PC-9 (cell line): ENCODE measurements at regions not wholly inside any gene's neighbourhood (a gene's known extent, or its start where the extent isn't known, plus 50 kb on each side); places are given as distances from the start of the nearest gene placed in this dataset.
"Not testable (repeated sequence)": the region's sequence is repeated elsewhere in the genome, so short reads cannot be mapped to it uniquely, and the experiment has no call there.

ENCODE experiments used
- BruUV-seq: library from RNA; stranded (reverse); fragments of 400-500 nt; replicated peaks from 2 replicates; lab custom pipeline; 2021; lab: Mats Ljungman, UMichigan
- CTCF ChIA-PET: fragments of 300-600 bp; sonication (Branson Sonifier 250); formaldehyde crosslinking; loops from one replicate; lab custom pipeline; 2022; ENCODE audit warnings: antibody characterized with exemption; lab: Charles Lee
- POLR2A ChIA-PET: fragments of 300-600 bp; sonication (Branson Sonifier 250); formaldehyde crosslinking; loops from one replicate; lab custom pipeline; 2022; ENCODE audit warnings: antibody characterized with exemption; ENCODE audit not compliant: unreplicated experiment; lab: Charles Lee
- DNase-seq, 2 experiments: peaks; one replicate each; pipeline versions ENCODE4 v3.0.0 to v3.0.0-alpha.2; 2015 to 2022; ENCODE audit warnings: mixed read lengths in 1 of 2
- H2AFZ ChIP-seq: fragments of 200-600 bp; sonication (generic); 2 replicates; pipeline ENCODE4 v1.8.1; 2017; ENCODE audit warnings: antibody characterized with exemption
- H3F3A ChIP-seq: fragments of 200-600 bp; sonication (generic); 2 replicates; pipeline ENCODE4 v1.8.1; 2017; ENCODE audit warnings: antibody characterized with exemption, mild to moderate bottlenecking, low read depth; ENCODE audit not compliant: insufficient read depth
- H3K27ac ChIP-seq: fragments of 200-600 bp; sonication (generic); 2 replicates; pipeline ENCODE4 v1.6.1; 2016; ENCODE audit warnings: mixed run types
- H3K27me3 ChIP-seq: fragments of 200-600 bp; sonication (generic); 2 replicates; pipeline ENCODE4 v1.6.1; 2016; ENCODE audit warnings: low read depth, mixed run types; ENCODE audit not compliant: insufficient read depth
- H3K36me3 ChIP-seq: fragments of 200-600 bp; sonication (generic); 2 replicates; pipeline ENCODE4 v1.6.1; 2016; ENCODE audit warnings: low read depth, mixed run types
- H3K4me1 ChIP-seq: fragments of 200-600 bp; sonication (generic); replicated peaks from 2 replicates; pipeline ENCODE4 v1.6.1; 2016; ENCODE audit warnings: mixed run types; ENCODE audit not compliant: insufficient read depth
- H3K4me2 ChIP-seq: fragments of 200-600 bp; sonication (generic); 2 replicates; pipeline ENCODE4 v1.6.1; 2017; ENCODE audit warnings: mixed run types
- H3K4me3 ChIP-seq: fragments of 200-600 bp; sonication (generic); 2 replicates; pipeline ENCODE4 v1.6.1; 2016; ENCODE audit warnings: mixed run types
- H3K79me2 ChIP-seq: fragments of 200-600 bp; sonication (generic); 2 replicates; pipeline ENCODE4 v1.6.1; 2017; ENCODE audit warnings: low read depth, mixed run types
- H3K9me2 ChIP-seq: fragments of 200-600 bp; sonication (generic); 2 replicates; pipeline ENCODE4 v1.8.1; 2017; ENCODE audit warnings: mild to moderate bottlenecking; ENCODE audit not compliant: insufficient read depth
- H3K9me3 ChIP-seq: fragments of 200-600 bp; sonication (generic); 2 replicates; pipeline ENCODE4 v1.8.1; 2016; ENCODE audit warnings: low read depth; ENCODE audit not compliant: insufficient read depth
- H4K20me1 ChIP-seq: fragments of 200-600 bp; sonication (generic); 2 replicates; pipeline ENCODE4 v1.8.1; 2017; ENCODE audit not compliant: insufficient read depth
- EZH2 ChIP-seq: fragments of 200-600 bp; sonication (generic); IDR thresholded peaks from 2 replicates; pipeline ENCODE4 v1.8.0; 2017; ENCODE audit warnings: antibody characterized with exemption, low read depth
- intact Hi-C: fragments of 100-400 bp; cut with micrococcal nuclease; formaldehyde crosslinking; loops from one replicate; pipeline ENCODE4 v1.10.0; 2022; ENCODE audit not compliant: unreplicated experiment
- TF ChIP-seq, protein P1 (sequence below): fragments of 200-600 bp; sonication (generic); conservative IDR thresholded peaks from 2 replicates; pipeline ENCODE4 v1.6.1; 2017; ENCODE audit warnings: mixed run types, antibody characterized with exemption, mild to moderate bottlenecking, moderate library complexity

DNA sequence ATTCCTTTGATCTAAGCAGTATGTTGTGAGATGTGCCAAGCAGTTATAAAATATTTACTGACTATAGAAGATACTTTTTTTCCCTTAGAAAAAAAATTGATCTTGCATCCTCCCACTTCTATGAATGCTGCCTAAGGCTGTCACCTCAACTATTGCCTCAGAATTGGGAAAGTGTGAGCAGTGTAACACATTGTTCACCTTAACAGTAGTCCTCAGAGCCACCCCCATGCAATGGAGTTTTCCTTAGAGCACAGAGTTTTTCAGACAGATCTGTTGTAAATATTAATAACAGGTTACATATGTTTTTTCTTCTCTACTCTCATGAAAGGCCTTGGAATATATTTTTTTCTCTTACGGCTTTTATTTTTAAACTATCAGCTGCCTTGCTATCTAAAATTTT lies 607.3 kb downstream of the STK39 start:
- H3K36me3 ChIP-seq = no peaks in the 10 kb centered on the region
- POLR2A ChIA-PET = no interaction called here
- no peak for TF ChIP-seq EZH2
- TF ChIP-seq, protein P1, sequence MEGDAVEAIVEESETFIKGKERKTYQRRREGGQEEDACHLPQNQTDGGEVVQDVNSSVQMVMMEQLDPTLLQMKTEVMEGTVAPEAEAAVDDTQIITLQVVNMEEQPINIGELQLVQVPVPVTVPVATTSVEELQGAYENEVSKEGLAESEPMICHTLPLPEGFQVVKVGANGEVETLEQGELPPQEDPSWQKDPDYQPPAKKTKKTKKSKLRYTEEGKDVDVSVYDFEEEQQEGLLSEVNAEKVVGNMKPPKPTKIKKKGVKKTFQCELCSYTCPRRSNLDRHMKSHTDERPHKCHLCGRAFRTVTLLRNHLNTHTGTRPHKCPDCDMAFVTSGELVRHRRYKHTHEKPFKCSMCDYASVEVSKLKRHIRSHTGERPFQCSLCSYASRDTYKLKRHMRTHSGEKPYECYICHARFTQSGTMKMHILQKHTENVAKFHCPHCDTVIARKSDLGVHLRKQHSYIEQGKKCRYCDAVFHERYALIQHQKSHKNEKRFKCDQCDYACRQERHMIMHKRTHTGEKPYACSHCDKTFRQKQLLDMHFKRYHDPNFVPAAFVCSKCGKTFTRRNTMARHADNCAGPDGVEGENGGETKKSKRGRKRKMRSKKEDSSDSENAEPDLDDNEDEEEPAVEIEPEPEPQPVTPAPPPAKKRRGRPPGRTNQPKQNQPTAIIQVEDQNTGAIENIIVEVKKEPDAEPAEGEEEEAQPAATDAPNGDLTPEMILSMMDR = no peak
- H3K9me2 ChIP-seq = no peaks in the 10 kb centered on the region
- BruUV-seq = no TSS peak
- H3K9me3 ChIP-seq = no peaks in the 10 kb centered on the region
- H2AFZ ChIP-seq = no peak overlapping the region
- H3K4me1 ChIP-seq = no peaks in the 10 kb centered on the region
- no peaks in the 10 kb centered on the region for H3F3A ChIP-seq
- CTCF ChIA-PET = no interaction called here
- H3K4me2 ChIP-seq = no peak overlapping the region
- H4K20me1 ChIP-seq = no peaks in the 10 kb centered on the region
- H3K27me3 ChIP-seq = no peaks in the 10 kb centered on the region
- no peak overlapping the region for H3K4me3 ChIP-seq
- no peak overlapping the region for H3K27ac ChIP-seq
- intact Hi-C loops = no loop called here
- H3K79me2 ChIP-seq = no peaks in the 10 kb centered on the region
- no peak for DNase-seq

DNA sequence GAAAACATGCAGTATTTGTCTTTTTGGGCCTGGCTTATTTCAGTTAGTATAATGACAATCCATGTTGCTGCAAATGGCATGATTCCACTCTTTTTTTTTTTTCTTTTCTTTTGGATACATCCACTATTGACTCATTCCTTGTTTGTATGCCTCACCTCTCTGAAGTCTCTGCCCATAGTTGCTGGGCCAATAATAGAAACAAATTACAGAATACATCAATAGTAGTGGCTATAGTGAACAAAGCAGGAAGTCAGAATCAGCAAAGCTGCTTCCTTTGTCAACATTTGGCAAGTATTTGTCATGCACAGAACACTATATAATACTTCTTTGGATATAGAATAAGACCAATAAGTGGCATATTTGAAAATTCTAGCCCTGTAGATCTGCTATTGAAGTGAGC lies 609.7 kb downstream of the STK39 start:
- no peaks in the 10 kb centered on the region for H3K4me1 ChIP-seq
- intact Hi-C loops = no loop called here
- no peaks in the 10 kb centered on the region for H3K9me3 ChIP-seq
- no peaks in the 10 kb centered on the region for H3F3A ChIP-seq
- H3K4me2 ChIP-seq = no peak overlapping the region
- no peaks in the 10 kb centered on the region for H3K27me3 ChIP-seq
- no peak for TF ChIP-seq EZH2
- TF ChIP-seq, protein P1 = no peak
- no peak overlapping the region for H3K27ac ChIP-seq
- no peak overlapping the region for H3K4me3 ChIP-seq
- ChIA-PET CTCF (no interaction called here), POLR2A (no interaction called here)
- no peak for DNase-seq
- no TSS peak for BruUV-seq
- no peaks in the 10 kb centered on the region for H4K20me1 ChIP-seq
- H2AFZ ChIP-seq = no peak overlapping the region
- H3K79me2 ChIP-seq = no peaks in the 10 kb centered on the region
- H3K9me2 ChIP-seq = no peaks in the 10 kb centered on the region
- no peaks in the 10 kb centered on the region for H3K36me3 ChIP-seq

- H3F3A ChIP-seq, intact Hi-C loops, H3K4me2 ChIP-seq, H3K9me3 ChIP-seq, H3K27ac ChIP-seq, H3K4me1 ChIP-seq, H3K4me3 ChIP-seq, DNase-seq, H3K79me2 ChIP-seq, H3K36me3 ChIP-seq, H3K27me3 ChIP-seq, BruUV-seq, H2AFZ ChIP-seq, H3K9me2 ChIP-seq, CTCF ChIA-PET, H4K20me1 ChIP-seq, POLR2A ChIA-PET: not testable (repeated sequence)
Measured at GRCh38 chr2:167632271-167632670, 615.1 kb downstream of the STK39 start.

GRCh38 chr2:167626961-167627360 lies 620.4 kb downstream of the STK39 start:
- TF ChIP-seq EZH2 = no peak
- TF ChIP-seq, protein P1 = no peak
- no peak overlapping the region for H3K4me3 ChIP-seq
- CTCF ChIA-PET = no interaction called here
- POLR2A ChIA-PET = no interaction called here
- no peaks in the 10 kb centered on the region for H3K9me2 ChIP-seq
- H3K79me2 ChIP-seq = no peaks in the 10 kb centered on the region
- H3K4me2 ChIP-seq = no peak overlapping the region
- H4K20me1 ChIP-seq = no peaks in the 10 kb centered on the region
- H3K27me3 ChIP-seq = no peaks in the 10 kb centered on the region
- no peak overlapping the region for H3K27ac ChIP-seq
- no peaks in the 10 kb centered on the region for H3K9me3 ChIP-seq
- intact Hi-C loops = no loop called here
- no peaks in the 10 kb centered on the region for H3K36me3 ChIP-seq
- no peaks in the 10 kb centered on the region for H3K4me1 ChIP-seq
- H2AFZ ChIP-seq = no peak overlapping the region
- no TSS peak for BruUV-seq
- no peak for DNase-seq
- no peaks in the 10 kb centered on the region for H3F3A ChIP-seq
